ENCODE measurements at regions not wholly inside any gene's neighbourhood (a gene's known extent, or its start where the extent isn't known, plus 50 kb on each side); places are given as distances from the start of the nearest gene placed in this dataset.

DNA sequence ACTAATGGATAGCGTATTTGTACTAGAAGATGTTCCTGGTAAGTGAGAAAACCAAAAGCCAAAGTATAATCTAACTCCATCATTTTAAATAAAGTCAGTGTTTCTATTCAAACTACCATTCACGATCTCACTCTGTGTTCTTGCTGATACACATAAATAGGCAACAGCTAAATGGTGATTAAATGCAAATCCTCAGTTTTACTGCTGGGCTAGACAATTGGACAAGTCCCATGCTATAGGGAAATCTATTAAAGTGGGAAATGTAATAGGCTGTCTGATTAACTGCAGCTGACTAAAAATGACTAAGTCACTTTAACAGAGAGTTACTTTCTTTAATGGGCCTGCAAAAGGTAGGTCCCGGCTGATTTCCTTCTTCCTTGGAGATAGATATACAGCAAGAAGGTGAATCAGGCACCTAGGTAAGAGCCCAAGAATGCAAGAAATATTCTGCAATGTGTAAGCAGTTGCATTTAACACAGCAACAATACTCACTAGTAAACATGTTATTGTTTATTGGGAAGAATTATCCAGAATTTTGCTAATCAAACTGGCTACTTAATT lies 298.4 kb downstream of the SLITRK6 start:
- TF ChIP-seq, protein P1, sequence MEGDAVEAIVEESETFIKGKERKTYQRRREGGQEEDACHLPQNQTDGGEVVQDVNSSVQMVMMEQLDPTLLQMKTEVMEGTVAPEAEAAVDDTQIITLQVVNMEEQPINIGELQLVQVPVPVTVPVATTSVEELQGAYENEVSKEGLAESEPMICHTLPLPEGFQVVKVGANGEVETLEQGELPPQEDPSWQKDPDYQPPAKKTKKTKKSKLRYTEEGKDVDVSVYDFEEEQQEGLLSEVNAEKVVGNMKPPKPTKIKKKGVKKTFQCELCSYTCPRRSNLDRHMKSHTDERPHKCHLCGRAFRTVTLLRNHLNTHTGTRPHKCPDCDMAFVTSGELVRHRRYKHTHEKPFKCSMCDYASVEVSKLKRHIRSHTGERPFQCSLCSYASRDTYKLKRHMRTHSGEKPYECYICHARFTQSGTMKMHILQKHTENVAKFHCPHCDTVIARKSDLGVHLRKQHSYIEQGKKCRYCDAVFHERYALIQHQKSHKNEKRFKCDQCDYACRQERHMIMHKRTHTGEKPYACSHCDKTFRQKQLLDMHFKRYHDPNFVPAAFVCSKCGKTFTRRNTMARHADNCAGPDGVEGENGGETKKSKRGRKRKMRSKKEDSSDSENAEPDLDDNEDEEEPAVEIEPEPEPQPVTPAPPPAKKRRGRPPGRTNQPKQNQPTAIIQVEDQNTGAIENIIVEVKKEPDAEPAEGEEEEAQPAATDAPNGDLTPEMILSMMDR (IDR thresholded peaks at IDR 0.05) = no peak
- TF ChIP-seq POLR2A (IDR thresholded peaks at IDR 0.05) = no peak
